ENCODE measurements at regions not wholly inside any gene's neighbourhood (a gene's known extent, or its start where the extent isn't known, plus 50 kb on each side); places are given as distances from the start of the nearest gene placed in this dataset.
A peak's percentile ranks its signal among the peaks of the same experiment; 100 is the strongest.
"Not testable (repeated sequence)": the region's sequence is repeated elsewhere in the genome, so short reads cannot be mapped to it uniquely, and the experiment has no call there.

GRCh38 chr5:102664616-102665335 lies 90.3 kb upstream of the PAM start:
- no peak for DNase-seq (ENCODE audit: low read depth in 3 of 3, low spot score in 1 of 3)

GRCh38 chr5:102666164-102666946 lies 88.8 kb upstream of the PAM start:
- DNase-seq (ENCODE audit: low read depth in 3 of 3, low spot score in 1 of 3) = no peak

- DNase-seq (ENCODE audit: low read depth in 3 of 3, low spot score in 1 of 3) = no peak
These were observed 86.7 kb upstream of the PAM start for GRCh38 chr5:102668220-102668932.

DNA sequence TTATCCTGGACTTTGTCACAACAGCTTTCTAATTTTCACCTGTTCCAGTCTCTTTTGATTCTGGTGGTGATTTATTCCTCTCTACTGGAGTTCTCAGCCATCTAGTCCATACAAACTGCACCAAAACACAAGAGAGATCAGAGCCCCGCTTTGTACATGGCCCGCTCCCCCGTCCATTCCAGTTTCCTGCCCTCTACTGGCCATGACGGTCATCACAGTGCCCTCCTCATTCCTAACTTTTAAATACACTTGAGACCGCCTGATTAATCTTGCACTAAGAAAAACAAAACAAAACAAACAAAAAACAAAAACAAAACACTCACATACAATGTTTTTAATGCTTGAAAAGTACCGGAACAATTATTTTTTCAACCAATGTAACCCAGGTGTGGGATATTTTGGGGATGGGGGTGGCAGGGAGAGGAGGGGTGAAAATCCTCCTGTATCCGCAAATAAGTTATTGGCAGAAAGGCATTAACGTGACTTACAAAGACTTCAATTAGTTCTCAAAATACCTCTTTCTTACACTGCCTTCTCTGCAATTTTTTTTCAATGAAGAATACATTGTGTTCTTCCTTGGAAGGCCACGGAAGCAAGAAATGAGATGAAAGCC lies 84.8 kb upstream of the PAM start:
- DNase-seq (ENCODE audit: low read depth in 3 of 3, low spot score in 1 of 3) = no peak

GRCh38 chr5:102671033-102671734 lies 83.9 kb upstream of the PAM start:
- DNase-seq (ENCODE audit: low read depth in 3 of 3, low spot score in 1 of 3) = not testable (repeated sequence)

- DNase-seq (ENCODE audit: low read depth in 3 of 3, low spot score in 1 of 3) = no peak
These were observed 76.6 kb upstream of the PAM start for GRCh38 chr5:102678267-102679058.

DNA sequence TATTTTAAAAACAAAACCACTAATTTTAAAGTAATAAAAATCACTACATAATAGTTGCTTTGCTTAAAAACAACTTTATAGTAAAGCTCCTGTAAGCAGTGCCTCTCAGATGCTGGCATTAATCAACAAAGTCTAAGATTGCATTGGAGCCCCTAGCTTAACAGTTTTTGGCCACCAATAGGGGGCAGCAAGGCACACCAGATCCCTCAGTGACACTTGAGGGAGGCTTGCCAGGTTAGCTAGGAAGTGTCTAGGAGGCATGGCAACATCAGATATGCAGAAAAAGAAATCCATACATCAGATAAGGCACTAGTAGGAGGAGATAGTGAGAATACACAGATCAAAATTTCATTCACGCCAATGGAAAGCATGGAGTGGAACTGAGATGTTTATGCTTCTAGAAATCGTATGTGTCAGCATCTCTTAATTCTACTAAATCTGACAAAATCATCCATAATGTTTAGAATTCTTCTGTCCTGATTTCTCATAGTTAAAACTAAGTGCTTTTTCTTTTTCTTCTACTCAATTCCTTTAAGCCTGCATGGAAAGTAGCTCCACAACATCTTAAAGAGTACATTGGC lies 73.6 kb upstream of the PAM start:
- DNase-seq (ENCODE audit: low read depth in 3 of 3, low spot score in 1 of 3) = peak in 2 of 3 donors; percentile 14 to 33

- no peak for DNase-seq (ENCODE audit: low read depth in 3 of 3, low spot score in 1 of 3)
These were observed 72.9 kb upstream of the PAM start for GRCh38 chr5:102682101-102682647.

DNA sequence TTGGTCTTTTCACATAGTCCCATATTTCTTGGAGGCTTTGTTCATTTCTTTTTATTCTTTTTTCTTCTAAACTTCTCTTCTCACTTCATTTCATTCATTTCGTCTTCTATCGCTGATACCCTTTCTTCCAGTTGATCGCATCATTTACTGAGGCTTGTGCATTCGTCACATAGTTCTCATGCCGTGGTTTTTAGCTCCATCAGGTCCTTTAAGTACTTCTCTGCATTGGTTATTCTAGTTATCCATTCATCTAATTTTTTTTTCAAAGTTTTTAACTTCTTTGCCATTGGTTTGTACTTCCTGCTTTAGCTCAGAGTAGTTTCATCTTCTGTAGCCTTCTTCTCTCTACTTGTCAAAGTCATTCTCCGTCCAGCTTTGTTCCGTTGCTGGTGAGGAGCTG lies 67.0 kb upstream of the PAM start:
- DNase-seq (ENCODE audit: low read depth in 3 of 3, low spot score in 1 of 3) = not testable (repeated sequence)

- not testable (repeated sequence) for DNase-seq (ENCODE audit: low read depth in 3 of 3, low spot score in 1 of 3)
These were observed 66.3 kb upstream of the PAM start for GRCh38 chr5:102688581-102689342.

DNA sequence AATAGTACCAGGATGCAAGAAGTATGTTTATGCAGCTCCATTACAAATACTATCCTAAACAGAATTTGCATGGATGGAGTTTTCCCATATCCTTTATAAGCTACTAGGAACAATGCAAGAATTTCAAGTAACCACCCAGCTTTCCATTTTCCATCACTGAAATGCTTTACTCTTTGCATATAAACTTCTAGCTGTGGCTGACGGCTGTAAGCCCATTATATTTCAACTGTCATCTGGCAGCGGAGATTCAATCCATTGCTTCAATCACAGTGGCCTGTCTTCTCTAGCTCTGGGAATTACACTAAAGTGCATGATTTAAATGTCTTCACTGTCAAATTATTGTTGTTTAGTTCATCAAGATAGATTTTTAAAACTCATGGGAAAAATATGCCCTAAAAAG lies 64.2 kb upstream of the PAM start:
- DNase-seq (ENCODE audit: low read depth in 3 of 3, low spot score in 1 of 3) = no peak

GRCh38 chr5:102691434-102691833 lies 63.7 kb upstream of the PAM start:
- no peak for DNase-seq (ENCODE audit: low read depth in 3 of 3, low spot score in 1 of 3)

DNA sequence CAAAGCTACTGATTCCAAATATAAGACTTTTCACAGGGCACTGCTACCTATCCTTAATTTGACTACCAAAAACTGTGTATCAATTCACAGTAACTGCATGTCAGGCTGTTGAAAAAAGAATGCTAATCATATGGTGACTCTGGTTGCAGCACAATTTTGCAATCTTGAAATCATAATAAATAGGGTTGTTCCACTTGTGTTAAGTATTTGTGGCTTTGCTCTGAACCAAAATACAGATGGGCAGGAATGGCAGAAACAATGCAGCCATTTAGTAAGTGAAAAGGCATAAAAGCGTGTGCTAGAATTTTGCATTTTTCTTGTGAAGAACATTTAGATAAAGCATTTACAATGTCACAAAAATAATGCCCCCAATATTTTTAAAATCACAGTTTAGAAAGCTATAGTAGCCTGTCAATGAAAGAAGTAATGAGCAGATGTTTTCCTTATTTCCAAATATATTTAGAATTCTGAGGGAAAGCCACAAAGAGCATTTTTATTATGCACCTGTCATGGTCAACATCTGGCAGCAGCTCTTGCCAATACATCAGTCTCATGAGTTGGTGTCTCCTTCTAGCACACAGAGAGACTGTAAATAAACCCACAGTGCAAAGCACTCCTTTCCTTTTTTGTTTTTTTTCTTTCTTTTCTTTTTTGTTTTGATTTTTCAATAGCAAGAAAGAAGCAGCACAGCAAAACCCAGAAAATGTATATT lies 54.8 kb upstream of the PAM start:
- DNase-seq (ENCODE audit: low read depth in 3 of 3, low spot score in 1 of 3) = no peak

GRCh38 chr5:102700916-102701315 lies 54.2 kb upstream of the PAM start:
- no peak for DNase-seq (ENCODE audit: low read depth in 3 of 3, low spot score in 1 of 3)

DNA sequence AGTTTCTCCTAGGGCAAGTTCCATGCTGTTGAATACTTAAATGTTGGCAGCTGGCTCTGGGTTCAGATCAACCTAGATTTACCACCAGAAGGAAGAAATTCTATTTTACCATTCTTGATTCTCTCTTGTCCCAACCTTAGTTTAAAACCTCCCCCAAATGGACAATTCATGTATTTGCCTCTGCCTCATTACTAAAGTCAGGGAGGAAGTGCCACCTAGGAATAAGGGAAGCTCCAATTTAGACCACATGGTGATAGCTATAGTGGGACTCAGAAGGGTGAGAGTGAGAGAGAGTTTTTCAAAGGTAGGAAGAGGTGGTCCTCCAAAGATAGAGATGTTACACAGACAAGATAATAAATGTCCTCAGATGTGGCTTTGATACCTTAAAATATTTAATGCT lies 53.4 kb upstream of the PAM start:
- DNase-seq (ENCODE audit: low read depth in 3 of 3, low spot score in 1 of 3) = no peak
